PC-3 (cell line): ENCODE measurements at regions not wholly inside any gene's neighbourhood (a gene's known extent, or its start where the extent isn't known, plus 50 kb on each side); places are given as distances from the start of the nearest gene placed in this dataset. TPM values are rescaled to one million over a fixed set of nuclear protein-coding genes. Genes with fewer than 3 reads are reported as not detected.

Experiments used
- ATAC-seq: fragments of 200-7000 bp; cut with Tn5 transposase; 2 replicates; pipeline ENCODE4 v1.9.1; 2020; ENCODE audit warnings: mild to moderate bottlenecking, moderate library complexity
- BruUV-seq: library from RNA; stranded (reverse); fragments of 400-500 nt; replicated peaks from 2 replicates; lab custom pipeline; 2021; lab: Mats Ljungman, UMichigan
- CTCF ChIA-PET: fragments of 300-600 bp; sonication (Branson Sonifier 250); formaldehyde crosslinking; loops from one replicate; lab custom pipeline; 2022; ENCODE audit warnings: antibody characterized with exemption; lab: Charles Lee
- POLR2A ChIA-PET: fragments of 300-600 bp; sonication (Branson Sonifier 250); formaldehyde crosslinking; loops from one replicate; lab custom pipeline; 2022; ENCODE audit warnings: antibody characterized with exemption; ENCODE audit not compliant: unreplicated experiment; lab: Charles Lee
- DNase-seq: peaks from one replicate; pipeline ENCODE4 v3.0.0-alpha.2; 2015
- H2AFZ ChIP-seq: fragments of 300-600 bp; sonication (generic); 2 replicates; pipeline ENCODE4 v1.6.0; 2016; ENCODE audit warnings: antibody characterized with exemption, low read length
- H3F3A ChIP-seq: fragments of 300-600 bp; sonication (generic); one replicate; pipeline ENCODE4 v1.6.0; 2017; ENCODE audit warnings: antibody characterized with exemption, low read length, control low read depth, mild to moderate bottlenecking; ENCODE audit not compliant: unreplicated experiment
- H3K27ac ChIP-seq: fragments of 300-600 bp; sonication (generic); 2 replicates; pipeline ENCODE4 v1.5.1; 2016; ENCODE audit warnings: mild to moderate bottlenecking, low read length
- H3K27me3 ChIP-seq: fragments of 300-600 bp; sonication (generic); 2 replicates; pipeline ENCODE4 v1.6.1; 2016; ENCODE audit warnings: low read length, mixed read lengths
- H3K36me3 ChIP-seq: fragments of 300-600 bp; sonication (generic); 2 replicates; pipeline ENCODE4 v1.6.1; 2016; ENCODE audit warnings: low read depth, mixed run types, low read length, mixed read lengths
- H3K4me1 ChIP-seq: fragments of 300-600 bp; sonication (generic); 2 replicates; pipeline ENCODE4 v1.5.1; 2016; ENCODE audit warnings: low read length; ENCODE audit not compliant: insufficient read depth
- H3K4me2 ChIP-seq: fragments of 300-600 bp; sonication (generic); 2 replicates; pipeline ENCODE4 v1.6.0; 2016; ENCODE audit warnings: low read length
- H3K4me3 ChIP-seq: fragments of 300-600 bp; sonication (generic); 2 replicates; pipeline ENCODE4 v1.5.1; 2016; ENCODE audit warnings: mild to moderate bottlenecking, low read length, mixed read lengths
- H3K79me2 ChIP-seq: fragments of 300-600 bp; sonication (generic); 2 replicates; pipeline ENCODE4 v1.6.1; 2017; ENCODE audit warnings: low read length, mixed read lengths
- H3K9ac ChIP-seq: fragments of 300-600 bp; sonication (generic); 2 replicates; pipeline ENCODE4 v1.6.0; 2016; ENCODE audit warnings: mild to moderate bottlenecking, low read length
- H3K9me2 ChIP-seq: fragments of 300-600 bp; sonication (generic); replicated peaks from 2 replicates; pipeline ENCODE4 v1.6.1; 2016; ENCODE audit warnings: mixed run types, low read length, mixed read lengths
- H3K9me3 ChIP-seq: fragments of 300-600 bp; sonication (generic); 2 replicates; pipeline ENCODE4 v1.6.1; 2016; ENCODE audit warnings: low read length, mixed read lengths
- H4K20me1 ChIP-seq: fragments of 300-600 bp; sonication (generic); 2 replicates; pipeline ENCODE4 v1.6.1; 2016; ENCODE audit warnings: low read length, mixed read lengths
- EZH2 ChIP-seq: fragments of 300-600 bp; sonication (generic); IDR thresholded peaks from one replicate; pipeline ENCODE4 v1.6.1; 2017; ENCODE audit warnings: antibody characterized with exemption, mild to moderate bottlenecking, low read length; ENCODE audit not compliant: unreplicated experiment
- intact Hi-C: fragments of 100-400 bp; cut with micrococcal nuclease; formaldehyde crosslinking; loops from 2 replicates; pipeline ENCODE4 v1.9.0; 2023
- microRNA-seq: library from miRNA; unstranded; fragments of <30 nt; microRNA quantifications from one replicate; pipeline ENCODE4 v1.1.0, GENCODE V29; 2020; ENCODE audit not compliant: unreplicated experiment

GRCh38 chr12:66017736-66018135 lies 112.8 kb downstream of the LLPH start:
- CTCF ChIA-PET: no interaction called here
- H3K4me1 ChIP-seq: peaks cover 9% of the 10 kb centered on the region; the same call in 1 of the 2 replicates
- no peak for DNase-seq
- no peak overlapping the region for H3K4me2 ChIP-seq
- H3K79me2 ChIP-seq: no peaks in the 10 kb centered on the region
- no peak overlapping the region for H2AFZ ChIP-seq
- intact Hi-C loops: no loop called here
- no peak for TF ChIP-seq EZH2
- no peak overlapping the region for H3K27ac ChIP-seq
- H3K27me3 ChIP-seq: no peaks in the 10 kb centered on the region
- POLR2A ChIA-PET: no interaction called here
- H4K20me1 ChIP-seq: no peaks in the 10 kb centered on the region
- no peaks in the 10 kb centered on the region for H3K9me3 ChIP-seq
- H3F3A ChIP-seq: no peaks in the 10 kb centered on the region
- no peaks in the 10 kb centered on the region for H3K9me2 ChIP-seq
- no TSS peak for BruUV-seq
- no peak for ATAC-seq
- no peaks in the 10 kb centered on the region for H3K36me3 ChIP-seq
- H3K4me3 ChIP-seq: no peak overlapping the region
- no peak overlapping the region for H3K9ac ChIP-seq

Small RNAs in the stretch of these regions (microRNA-seq; reads per million reads assigned to microRNA genes)
- gene MIR6074: not detected
